IMR-90 (cell line): ENCODE measurements at regions not wholly inside any gene's neighbourhood (a gene's known extent, or its start where the extent isn't known, plus 50 kb on each side); places are given as distances from the start of the nearest gene placed in this dataset.

ENCODE experiments used
- ATAC-seq: fragments of 200-7000 bp; cut with Tn5 transposase; 2 replicates; pipeline ENCODE4 v1.9.1; 2020; ENCODE audit warnings: low read depth, mild to moderate bottlenecking, moderate library complexity
- BruUV-seq: library from RNA; stranded (reverse); fragments of 400-500 nt; replicated peaks from 2 replicates; lab custom pipeline; 2021; lab: Mats Ljungman, UMichigan
- CTCF ChIA-PET: fragments of 300-600 bp; formaldehyde crosslinking; extraction: SDS; loops from one replicate; lab custom pipeline; 2021; ENCODE audit warnings: antibody characterized with exemption; lab: Yijun Ruan, JAX
- POLR2A ChIA-PET: fragments of 300-600 bp; sonication (Branson Sonifier 250); formaldehyde crosslinking; loops from one replicate; lab custom pipeline; 2022; ENCODE audit warnings: antibody characterized with exemption; ENCODE audit not compliant: unreplicated experiment; lab: Charles Lee
- DNase-seq: peaks from one replicate; pipeline ENCODE4 v3.0.0; 2013
- H2AFZ ChIP-seq: replicated peaks from 2 replicates; pipeline ENCODE3; 2013; ENCODE audit warnings: low read length, mild to moderate bottlenecking; ENCODE audit not compliant: poor library complexity
- H2AK5ac ChIP-seq: 2 replicates; pipeline ENCODE4 v1.6.1; 2013; ENCODE audit warnings: low read depth, low read length, inconsistent platforms
- H2AK9ac ChIP-seq: replicated peaks from 2 replicates; pipeline ENCODE3; 2013; ENCODE audit warnings: mild to moderate bottlenecking, low read depth, low read length, moderate library complexity; ENCODE audit not compliant: poor library complexity
- H2BK120ac ChIP-seq: 2 replicates; pipeline ENCODE4 v1.6.1; 2013; ENCODE audit warnings: low read depth, low read length, inconsistent platforms
- H2BK15ac ChIP-seq: 3 replicates; pipeline ENCODE4 v1.6.1; 2013; ENCODE audit warnings: low read depth, low read length, inconsistent platforms
- H2BK20ac ChIP-seq: 2 replicates; pipeline ENCODE4 v1.6.1; 2013; ENCODE audit warnings: low read depth, mild to moderate bottlenecking, inconsistent platforms, low read length, moderate library complexity
- H2BK5ac ChIP-seq: 2 replicates; pipeline ENCODE4 v1.6.1; 2013; ENCODE audit warnings: mild to moderate bottlenecking, low read depth, low read length, inconsistent platforms; ENCODE audit not compliant: poor library complexity, severe bottlenecking
- H3K14ac ChIP-seq: replicated peaks from 2 replicates; pipeline ENCODE4 v1.6.1; 2013; ENCODE audit warnings: low read depth, low read length, inconsistent platforms
- H3K18ac ChIP-seq: 2 replicates; pipeline ENCODE4 v1.6.1; 2013; ENCODE audit warnings: low read depth, low read length, control low read depth
- H3K23ac ChIP-seq: 2 replicates; pipeline ENCODE4 v1.6.1; 2013; ENCODE audit warnings: low read depth, low read length, inconsistent platforms
- H3K27ac ChIP-seq: 2 replicates; pipeline ENCODE4 v1.5.1; 2013; ENCODE audit warnings: mild to moderate bottlenecking, control low read depth, low read length; ENCODE audit not compliant: insufficient read depth
- H3K27me3 ChIP-seq: 2 replicates; pipeline ENCODE4 v1.6.1; 2013; ENCODE audit warnings: low read length; ENCODE audit not compliant: control insufficient read depth, insufficient read depth
- H3K36me3 ChIP-seq: 2 replicates; pipeline ENCODE4 v1.6.1; 2013; ENCODE audit warnings: low read length, mixed read lengths; ENCODE audit not compliant: control insufficient read depth, insufficient read depth
- H3K4ac ChIP-seq: 2 replicates; pipeline ENCODE4 v1.6.1; 2013; ENCODE audit warnings: low read depth, low read length, inconsistent platforms
- H3K4me1 ChIP-seq: 2 replicates; pipeline ENCODE4 v1.6.1; 2013; ENCODE audit warnings: low read length, mixed read lengths; ENCODE audit not compliant: control insufficient read depth, insufficient read depth
- H3K4me2 ChIP-seq: 2 replicates; pipeline ENCODE4 v1.6.1; 2013; ENCODE audit warnings: low read depth, mild to moderate bottlenecking, control low read depth, low read length, moderate library complexity
- H3K4me3 ChIP-seq: 2 replicates; pipeline ENCODE4 v1.5.1; 2013; ENCODE audit warnings: low read depth, mild to moderate bottlenecking, control low read depth, low read length, moderate library complexity; ENCODE audit not compliant: insufficient read depth
- H3K56ac ChIP-seq: 2 replicates; pipeline ENCODE4 v1.6.1; 2013; ENCODE audit warnings: low read length, inconsistent platforms; ENCODE audit not compliant: insufficient read depth; ENCODE audit errors: extremely low read depth
- H3K79me1 ChIP-seq, 2 experiments: 2 replicates each; pipeline ENCODE4 v1.6.1; 2013; ENCODE audit warnings: low read length in 2 of 2, inconsistent platforms in 1 of 2, low read depth in 1 of 2
- H3K9ac ChIP-seq: 2 replicates; pipeline ENCODE4 v1.6.1; 2013; ENCODE audit warnings: low read depth, low read length, control low read depth
- H3K9me1 ChIP-seq: 2 replicates; pipeline ENCODE4 v1.6.1; 2013; ENCODE audit warnings: low read length, inconsistent platforms; ENCODE audit not compliant: insufficient read depth
- H3K9me3 ChIP-seq: 2 replicates; pipeline ENCODE4 v1.6.1; 2013; ENCODE audit warnings: low read length; ENCODE audit not compliant: control insufficient read depth, insufficient read depth
- H4K20me1 ChIP-seq: 2 replicates; pipeline ENCODE4 v1.6.1; 2013; ENCODE audit warnings: low read length, inconsistent platforms; ENCODE audit not compliant: insufficient read depth
- H4K5ac ChIP-seq: 2 replicates; pipeline ENCODE4 v1.6.1; 2013; ENCODE audit warnings: mild to moderate bottlenecking, low read depth, low read length, control low read depth
- H4K8ac ChIP-seq, 2 experiments: 2 replicates each; pipeline ENCODE4 v1.6.1; 2013; ENCODE audit warnings: low read depth in 2 of 2, low read length in 2 of 2, control low read depth in 1 of 2, inconsistent platforms in 1 of 2
- H4K91ac ChIP-seq: 2 replicates; pipeline ENCODE4 v1.6.1; 2013; ENCODE audit warnings: low read depth, low read length, inconsistent platforms; ENCODE audit not compliant: insufficient read depth
- BHLHE40 ChIP-seq: fragments of 150-350 bp; IDR thresholded peaks from 2 replicates; pipeline ENCODE4 v1.6.1; 2016; ENCODE audit warnings: mild to moderate bottlenecking, low read depth, low read length
- CEBPB ChIP-seq: IDR thresholded peaks from 2 replicates; pipeline ENCODE4 v1.6.1; 2012; ENCODE audit warnings: low read depth, low read length, improper control_type of control experiment
- CHD1 ChIP-seq: IDR thresholded peaks from 2 replicates; pipeline ENCODE4 v1.6.1; 2012; ENCODE audit warnings: low read depth, low read length, improper control_type of control experiment
- FOS ChIP-seq: fragments of 150-350 bp; IDR thresholded peaks from 2 replicates; pipeline ENCODE4 v1.6.1; 2016; ENCODE audit warnings: low read depth, low read length
- MAFK ChIP-seq: IDR thresholded peaks from 2 replicates; pipeline ENCODE4 v1.6.1; 2012; ENCODE audit warnings: low read depth, low read length, improper control_type of control experiment
- MAZ ChIP-seq: IDR thresholded peaks from 2 replicates; pipeline ENCODE4 v1.6.1; 2012; ENCODE audit warnings: low read depth, mild to moderate bottlenecking, low read length, improper control_type of control experiment, moderate library complexity, borderline replicate concordance
- MXI1 ChIP-seq: IDR thresholded peaks from 2 replicates; pipeline ENCODE4 v1.6.1; 2012; ENCODE audit warnings: low read depth, mild to moderate bottlenecking, low read length, moderate library complexity, borderline replicate concordance
- NFE2L2 ChIP-seq: fragments of 150-350 bp; IDR thresholded peaks from 2 replicates; pipeline ENCODE4 v1.6.1; 2016; ENCODE audit warnings: low read depth, mild to moderate bottlenecking, low read length
- POLR2A ChIP-seq: IDR thresholded peaks from 2 replicates; pipeline ENCODE4 v1.6.1; 2012; ENCODE audit warnings: mild to moderate bottlenecking, low read depth, low read length
- RAD21 ChIP-seq: IDR thresholded peaks from 2 replicates; pipeline ENCODE4 v1.6.1; 2012; ENCODE audit warnings: low read length, improper control_type of control experiment
- RCOR1 ChIP-seq: IDR thresholded peaks from 2 replicates; pipeline ENCODE4 v1.6.1; 2012; ENCODE audit warnings: mild to moderate bottlenecking, low read length, improper control_type of control experiment; ENCODE audit not compliant: insufficient replicate concordance
- RFX5 ChIP-seq: IDR thresholded peaks from 2 replicates; pipeline ENCODE4 v1.8.0; 2012; ENCODE audit warnings: low read depth, mild to moderate bottlenecking, low read length, moderate library complexity
- SMC3 ChIP-seq: fragments of 150-350 bp; IDR thresholded peaks from 2 replicates; pipeline ENCODE4 v1.6.1; 2016; ENCODE audit warnings: low read depth, mild to moderate bottlenecking, antibody characterized with exemption, low read length, moderate library complexity
- WGBS, 2 experiments: methylation state at CpG; one replicate each; pipeline versions ENCODE4 v1.1.5 to v1.1.7; 2013; ENCODE audit warnings: missing lambda C conversion rate in 2 of 2; ENCODE audit not compliant: insufficient read length in 1 of 2; ENCODE audit errors: extremely low coverage in 2 of 2; 5-methylcytosine and 5-hydroxymethylcytosine counted together
- dilution Hi-C: fragments of 300-500 bp; cut with HindIII; formaldehyde crosslinking; loops from one replicate; pipeline ENCODE4 v1.14.3; 2018; ENCODE audit warnings: low sequenced_read_pairs; ENCODE audit not compliant: unreplicated experiment
- in situ Hi-C: fragments of 300-500 bp; cut with MboI; formaldehyde crosslinking; loops from 3 replicates; pipeline ENCODE4 v1.14.3; 2019; ENCODE audit warnings: low sequenced_read_pairs, inconsistent platforms, mixed read lengths
- intact Hi-C: fragments of 100-400 bp; cut with micrococcal nuclease; formaldehyde crosslinking; loops from 2 replicates; pipeline ENCODE4 v1.10.0; 2022
- TF ChIP-seq, protein P1 (sequence below): fragments of 150-350 bp; IDR thresholded peaks from 2 replicates; pipeline ENCODE4 v1.6.1; 2017; ENCODE audit warnings: mild to moderate bottlenecking, antibody characterized with exemption, low read length, low read depth
- TF ChIP-seq, protein P2 (sequence below): fragments of 150-350 bp; IDR thresholded peaks from 2 replicates; pipeline ENCODE4 v1.6.1; 2016; ENCODE audit warnings: low read depth, mild to moderate bottlenecking, low read length, moderate library complexity, borderline replicate concordance

DNA sequence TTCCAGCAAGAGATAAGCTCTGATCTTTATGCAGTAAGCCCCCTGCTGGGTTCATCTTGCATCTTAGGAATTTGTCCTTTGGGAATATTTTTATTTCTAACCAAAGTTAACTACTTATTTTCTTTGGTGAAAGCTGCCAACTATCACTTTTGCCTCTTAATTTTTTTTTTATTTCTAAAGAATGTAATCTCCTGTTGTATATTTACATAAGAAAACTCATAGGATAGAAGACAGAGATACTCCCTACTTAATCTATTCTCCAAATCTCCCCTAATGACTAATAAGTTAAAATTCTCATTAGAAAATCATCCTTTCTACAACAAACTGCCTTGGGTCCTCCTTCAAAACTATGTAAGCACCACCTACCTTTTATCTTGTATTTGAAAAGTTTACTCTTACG, 612.2 kb upstream of the SLC39A10 start:
- Histone ChIP-seq H3K4ac (no peak overlapping the region), H3K4me1 (no peaks in the 10 kb centered on the region), H2AK9ac (no peak overlapping the region), H2BK20ac (no peak overlapping the region), H4K8ac (no peak overlapping the region), H3K14ac (no peak overlapping the region), H3K9me1 (no peaks in the 10 kb centered on the region), H4K5ac (no peak overlapping the region), H3K36me3 (no peaks in the 10 kb centered on the region), H2AK5ac (no peak overlapping the region), H3K4me3 (no peak overlapping the region), H4K20me1 (no peaks in the 10 kb centered on the region), H3K23ac (no peak overlapping the region), H3K4me2 (no peak overlapping the region), H3K79me1 (no peaks in the 10 kb centered on the region), H2BK5ac (no peak overlapping the region), H2AFZ (no peak overlapping the region), H3K27me3 (no peaks in the 10 kb centered on the region), H3K27ac (no peak overlapping the region), H2BK15ac (no peak overlapping the region), H3K9ac (no peak overlapping the region), H3K18ac (no peak overlapping the region), H4K91ac (no peak overlapping the region), H3K56ac (no peak overlapping the region), H3K9me3 (no peaks in the 10 kb centered on the region), H2BK120ac (no peak overlapping the region)
- in situ Hi-C loops = no loop called here
- dilution Hi-C loops = no loop called here
- ATAC-seq = no peak
- POLR2A ChIA-PET = no interaction called here
- no CpG with 5 or more reads among the region's 1 CpG for WGBS, 2 experiments
- no peak for DNase-seq
- TF ChIP-seq NFE2L2 (no peak), MXI1 (no peak), RCOR1 (no peak), BHLHE40 (no peak), CEBPB (no peak), RAD21 (no peak), SMC3 (no peak), MAFK (no peak), RFX5 (no peak), CHD1 (no peak), POLR2A (no peak), MAZ (no peak), FOS (no peak)
- TF ChIP-seq, protein P1, sequence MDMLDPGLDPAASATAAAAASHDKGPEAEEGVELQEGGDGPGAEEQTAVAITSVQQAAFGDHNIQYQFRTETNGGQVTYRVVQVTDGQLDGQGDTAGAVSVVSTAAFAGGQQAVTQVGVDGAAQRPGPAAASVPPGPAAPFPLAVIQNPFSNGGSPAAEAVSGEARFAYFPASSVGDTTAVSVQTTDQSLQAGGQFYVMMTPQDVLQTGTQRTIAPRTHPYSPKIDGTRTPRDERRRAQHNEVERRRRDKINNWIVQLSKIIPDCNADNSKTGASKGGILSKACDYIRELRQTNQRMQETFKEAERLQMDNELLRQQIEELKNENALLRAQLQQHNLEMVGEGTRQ = no peak
- TF ChIP-seq, protein P2, sequence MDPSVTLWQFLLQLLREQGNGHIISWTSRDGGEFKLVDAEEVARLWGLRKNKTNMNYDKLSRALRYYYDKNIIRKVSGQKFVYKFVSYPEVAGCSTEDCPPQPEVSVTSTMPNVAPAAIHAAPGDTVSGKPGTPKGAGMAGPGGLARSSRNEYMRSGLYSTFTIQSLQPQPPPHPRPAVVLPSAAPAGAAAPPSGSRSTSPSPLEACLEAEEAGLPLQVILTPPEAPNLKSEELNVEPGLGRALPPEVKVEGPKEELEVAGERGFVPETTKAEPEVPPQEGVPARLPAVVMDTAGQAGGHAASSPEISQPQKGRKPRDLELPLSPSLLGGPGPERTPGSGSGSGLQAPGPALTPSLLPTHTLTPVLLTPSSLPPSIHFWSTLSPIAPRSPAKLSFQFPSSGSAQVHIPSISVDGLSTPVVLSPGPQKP = no peak
- BruUV-seq = no TSS peak
- intact Hi-C loops = no loop called here
- CTCF ChIA-PET = no interaction called here
